Fibroblast of skin of right biceps (primary cell): ENCODE measurements at regions not wholly inside any gene's neighbourhood (a gene's known extent, or its start where the extent isn't known, plus 50 kb on each side); places are given as distances from the start of the nearest gene placed in this dataset.
"Not testable (repeated sequence)": the region's sequence is repeated elsewhere in the genome, so short reads cannot be mapped to it uniquely, and the experiment has no call there.

Experiments
- DNase-seq: peaks from one replicate; pipeline ENCODE4 v3.0.0-alpha.2; 2013

DNA sequence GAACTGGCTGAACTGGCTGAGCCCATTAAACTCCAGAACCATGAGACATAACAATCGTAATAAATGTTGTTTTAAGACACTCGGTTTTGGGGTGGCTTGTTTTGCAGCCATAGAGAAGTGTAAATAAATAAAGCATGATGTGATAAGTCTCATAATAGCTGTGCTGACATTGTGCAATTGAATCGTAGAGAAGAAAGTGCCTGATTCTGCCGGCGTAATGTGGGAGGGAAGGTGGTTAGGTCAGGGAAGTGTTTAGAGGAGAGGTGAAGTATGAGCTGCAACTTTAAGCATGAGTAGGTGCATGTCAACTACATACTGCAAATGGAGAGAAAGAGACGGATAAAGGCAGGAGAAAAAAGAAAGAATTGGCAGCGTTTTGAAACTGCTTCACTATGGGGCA is 217.1 kb downstream of the BLID start:
- no peak for DNase-seq

DNA sequence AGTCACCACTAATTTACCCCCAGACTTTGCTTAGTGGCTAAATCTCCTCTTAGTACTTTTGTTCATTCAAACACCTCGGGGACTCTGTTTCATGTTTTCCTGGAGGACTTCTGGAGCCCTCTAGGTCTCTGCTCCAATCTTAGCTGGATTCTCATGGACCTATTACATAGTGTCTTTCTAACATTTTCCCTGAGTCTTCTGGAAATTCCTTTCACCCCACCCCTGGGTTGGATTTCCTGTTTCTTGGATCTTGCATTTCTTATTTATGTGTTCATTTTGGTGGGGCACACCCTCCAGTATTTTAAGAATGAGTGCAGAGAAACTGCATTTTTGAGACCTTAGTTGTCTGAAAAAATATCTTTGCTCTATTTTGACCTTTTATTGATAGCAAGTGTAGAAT is 220.1 kb downstream of the BLID start:
- DNase-seq: peak; percentile 90

DNA sequence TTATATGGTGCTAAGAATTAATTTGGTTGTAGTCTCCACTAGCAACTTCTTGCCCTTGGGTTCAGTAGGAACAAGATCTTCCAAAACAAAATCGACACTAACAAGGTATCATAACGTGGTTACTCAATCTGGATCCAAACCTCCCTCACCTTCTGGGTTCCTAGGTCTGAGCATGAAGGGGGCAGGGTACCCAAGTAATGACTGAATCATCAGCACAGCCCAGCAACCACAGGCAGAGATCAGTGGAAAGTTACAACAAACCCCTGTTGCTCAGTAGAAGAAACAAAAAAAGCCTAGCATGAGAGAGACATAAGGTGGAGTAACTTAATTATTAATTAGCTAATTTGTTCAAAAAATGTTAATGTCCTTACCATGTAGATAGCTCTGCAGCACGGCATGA is 221.4 kb downstream of the BLID start:
- DNase-seq: peak; percentile 76

DNA sequence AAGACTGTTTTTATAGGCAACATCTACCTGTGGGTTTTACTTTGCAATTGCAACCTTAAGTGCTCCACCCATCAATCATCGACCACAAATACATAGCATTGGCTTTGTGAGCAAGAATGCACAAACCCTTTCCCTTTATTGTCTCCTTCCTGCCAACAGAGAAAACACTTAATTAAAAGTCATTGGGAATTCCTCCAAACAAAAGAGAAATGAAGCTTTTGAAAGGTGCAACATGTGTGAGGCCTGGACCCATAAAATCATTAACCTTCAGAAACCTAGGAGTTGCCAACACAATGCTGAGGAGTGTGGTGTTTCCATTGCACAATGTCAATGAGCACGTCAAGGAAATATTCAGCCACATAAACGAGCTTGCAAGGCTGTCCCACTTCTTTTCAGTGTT is 223.2 kb downstream of the BLID start:
- DNase-seq: peak; percentile 73

DNA sequence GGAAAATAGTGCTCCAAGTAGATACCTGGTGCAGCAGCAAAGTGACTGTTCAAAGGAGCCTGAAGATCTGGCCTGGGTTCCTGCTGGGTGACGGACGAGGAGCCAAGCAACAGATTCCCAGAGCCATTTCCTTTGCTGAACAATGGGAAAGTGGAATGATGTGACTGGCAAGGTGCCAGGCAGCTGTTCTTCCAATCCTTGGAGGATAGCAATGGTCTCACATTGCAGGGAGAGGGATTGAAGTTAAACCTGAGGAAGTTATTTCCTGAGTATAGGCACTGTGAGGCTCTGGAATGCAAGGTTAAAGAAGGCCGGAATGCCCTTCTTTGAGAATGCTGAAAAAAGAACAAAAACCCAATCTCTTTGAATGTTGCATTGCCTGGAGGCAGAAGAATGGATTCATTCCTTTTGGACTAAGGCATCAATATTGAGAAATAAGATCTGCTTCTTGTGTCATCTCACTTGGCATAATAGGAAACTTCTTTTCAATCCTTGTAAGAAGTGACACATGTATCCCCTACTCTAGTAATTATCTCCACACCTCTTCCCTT is 223.8 kb downstream of the BLID start:
- DNase-seq: peak; percentile 85

DNA sequence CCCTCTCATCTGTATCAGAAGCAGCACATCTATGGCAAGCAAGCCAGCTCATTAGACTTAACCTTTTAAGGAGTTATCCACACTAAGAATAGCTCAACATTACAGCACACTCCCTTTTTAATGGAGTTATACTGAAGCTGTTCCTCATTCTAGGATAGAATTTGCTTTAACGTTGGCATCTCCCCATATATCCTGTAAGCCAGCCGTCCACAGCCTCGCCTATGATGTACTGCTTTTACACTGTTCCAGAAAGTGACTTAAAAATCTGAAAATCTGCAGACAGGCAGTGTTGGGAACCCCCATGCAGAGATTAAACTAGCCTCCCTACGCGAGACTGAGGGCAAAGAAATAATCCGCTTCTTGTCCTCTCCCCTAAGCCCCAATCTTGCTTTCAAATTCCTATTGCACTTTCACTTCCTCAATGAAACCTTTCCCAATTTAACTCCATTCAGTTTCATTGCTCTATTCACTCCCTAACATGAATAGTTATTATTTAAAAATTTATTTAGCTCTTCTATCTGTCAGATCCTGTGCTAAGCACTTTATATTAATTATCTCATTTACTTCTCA is 225.0 kb downstream of the BLID start:
- DNase-seq: no peak

DNA sequence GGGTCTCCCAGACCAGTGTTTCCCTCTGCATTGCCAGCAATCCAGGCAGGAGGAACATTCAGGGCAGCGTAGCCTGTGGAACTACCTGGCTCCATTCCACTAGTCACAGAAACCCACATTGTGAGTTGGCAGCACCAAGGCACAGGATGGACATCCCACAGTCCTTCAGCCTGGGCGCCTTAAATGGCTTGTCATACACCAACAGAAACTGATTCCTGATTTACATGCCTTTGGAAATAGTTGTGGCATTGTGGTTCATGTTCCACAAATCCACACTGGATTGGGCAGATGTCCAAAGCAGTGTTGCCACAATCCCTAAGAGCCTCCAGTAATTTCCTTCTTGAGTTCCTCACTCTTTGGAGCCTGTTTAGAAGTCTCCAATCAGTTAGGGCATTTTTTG is 225.6 kb downstream of the BLID start:
- peak; percentile 98 for DNase-seq

DNA sequence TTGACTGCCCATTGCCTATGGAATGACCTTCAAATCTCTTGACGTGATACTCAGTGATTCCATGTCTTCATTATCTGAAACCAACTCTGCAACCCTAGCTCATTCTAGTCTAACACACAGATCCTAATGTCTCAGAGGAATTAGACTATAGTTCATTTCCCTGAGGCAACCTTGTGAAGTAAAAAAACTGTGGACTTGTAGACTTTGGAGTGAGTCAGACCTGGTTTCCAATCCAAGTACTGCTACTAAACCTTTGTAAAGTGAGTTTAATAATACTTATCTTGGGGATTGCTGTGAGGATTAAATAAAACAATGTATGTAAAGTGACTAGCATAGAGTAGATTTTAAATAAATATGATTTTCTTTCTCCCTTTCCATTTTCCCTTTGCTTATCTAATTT is 226.1 kb downstream of the BLID start:
- DNase-seq: peak; percentile 81

DNA sequence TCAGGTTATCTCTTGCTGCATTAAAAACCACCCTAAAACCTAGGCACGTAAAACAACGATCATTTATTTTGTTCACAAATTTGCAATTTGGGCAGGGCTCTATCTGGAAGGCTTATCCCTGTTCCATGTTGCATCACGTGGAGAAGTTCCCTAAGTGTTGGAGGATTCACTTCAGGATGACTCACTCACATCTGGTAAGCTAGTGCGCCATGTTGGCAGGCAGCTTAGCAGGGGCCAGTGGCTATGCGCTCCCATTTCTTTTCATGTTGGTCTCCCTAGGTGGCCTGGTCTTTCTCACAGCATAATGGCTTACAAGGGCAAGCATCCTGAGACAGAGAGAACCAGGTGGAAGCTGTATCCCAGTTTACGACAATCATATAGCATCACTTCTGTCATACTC is 226.8 kb downstream of the BLID start:
- peak; percentile 37 for DNase-seq

DNA sequence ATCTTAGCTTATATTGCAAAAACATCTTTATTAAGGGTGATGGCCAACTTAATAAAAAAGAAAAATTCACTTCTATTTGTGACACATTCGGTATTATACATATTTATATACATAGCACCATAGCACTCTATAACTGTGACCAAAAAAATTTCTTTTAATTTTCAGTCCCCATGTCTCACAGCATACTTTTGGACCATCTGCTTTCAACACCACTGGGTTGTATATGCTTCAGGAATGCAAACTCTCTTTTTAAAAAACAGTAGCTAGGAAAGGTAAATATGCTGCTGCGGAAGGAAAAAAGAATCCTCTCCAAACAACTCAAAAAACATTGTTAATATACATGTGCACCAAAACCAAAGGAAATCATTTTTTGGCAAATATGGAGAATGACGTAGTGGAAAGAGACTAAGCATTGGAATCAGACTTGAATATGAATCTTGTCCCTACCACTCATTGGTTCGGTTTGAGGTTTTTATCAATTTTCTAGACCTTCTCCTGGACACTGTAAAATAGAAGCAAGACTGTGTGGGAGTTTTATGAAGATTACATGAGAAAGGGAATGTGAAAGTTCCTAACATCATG is 227.9 kb downstream of the BLID start:
- DNase-seq: peak; percentile 42

DNA sequence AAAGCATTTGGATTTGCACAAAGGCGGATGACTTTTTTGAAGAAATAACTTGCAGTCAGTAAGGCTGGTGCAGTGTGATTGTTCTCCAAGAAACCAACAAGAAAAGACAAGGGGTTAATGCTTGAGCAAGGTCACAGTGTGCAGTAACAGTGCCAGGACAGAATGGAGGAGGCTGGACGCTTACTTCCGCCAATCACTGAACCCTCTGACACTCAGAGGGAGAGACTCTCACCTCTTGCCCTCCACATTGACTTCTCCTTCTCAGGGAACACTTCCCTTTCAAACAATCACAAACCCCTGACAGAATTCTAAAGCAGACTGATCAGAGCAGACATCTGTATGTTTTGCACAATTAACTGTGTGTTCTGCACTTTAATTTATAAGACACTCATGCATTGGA is 228.4 kb downstream of the BLID start:
- DNase-seq: no peak

DNA sequence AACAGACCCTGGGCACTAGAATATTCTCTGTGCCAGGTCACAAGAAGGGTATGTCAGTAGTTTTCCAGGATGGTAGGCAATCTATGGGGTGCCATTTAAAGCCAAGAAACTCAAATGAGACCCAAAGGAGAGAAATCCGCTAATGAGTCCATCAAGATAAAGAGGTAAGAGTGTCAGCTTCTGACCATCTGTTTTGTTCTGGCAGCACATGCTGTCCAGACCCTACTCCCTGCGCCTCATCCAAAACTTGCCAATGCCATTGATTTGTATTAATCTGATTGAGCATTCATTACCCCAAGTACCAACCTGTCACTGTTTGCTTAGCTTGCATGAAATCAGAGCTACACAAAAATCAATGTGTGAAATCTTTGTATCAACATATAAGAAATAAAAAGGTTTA is 229.0 kb downstream of the BLID start:
- no peak for DNase-seq

DNA sequence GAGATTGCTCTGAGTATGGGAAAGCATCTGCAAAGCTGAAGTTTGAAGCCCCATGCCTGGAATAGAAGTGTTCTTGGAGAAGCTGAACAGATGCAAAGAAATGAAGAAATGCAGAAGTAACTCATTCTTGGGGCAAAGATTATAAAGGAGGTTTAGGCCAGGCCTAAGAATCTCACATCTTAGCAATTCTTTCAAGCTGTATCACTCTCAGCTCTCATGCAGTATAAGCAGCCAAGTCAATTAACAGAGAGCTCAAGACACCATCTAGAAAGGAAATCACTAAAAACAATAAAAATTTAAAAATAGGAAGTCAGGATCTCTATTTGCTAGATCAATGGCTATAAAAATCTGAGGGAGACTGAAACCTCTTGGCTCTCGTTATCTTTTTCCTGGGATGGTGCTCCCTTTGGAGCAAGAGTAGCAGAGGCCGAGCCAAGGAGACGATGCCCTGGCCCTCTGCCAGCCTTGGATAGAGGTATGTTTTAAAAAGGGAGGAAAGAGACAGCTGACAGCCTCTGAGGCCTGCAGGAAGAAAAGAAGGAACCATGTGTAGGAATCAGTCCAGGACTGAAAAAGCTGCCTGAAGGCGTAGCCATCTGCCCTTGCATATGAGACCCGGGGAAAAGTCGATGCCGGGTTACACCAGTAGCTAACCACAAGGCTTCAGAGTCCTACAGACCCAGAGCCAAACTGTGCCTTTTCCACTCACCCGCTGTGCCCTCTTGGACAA is 229.8 kb downstream of the BLID start:
- DNase-seq: peak; percentile 44

DNA sequence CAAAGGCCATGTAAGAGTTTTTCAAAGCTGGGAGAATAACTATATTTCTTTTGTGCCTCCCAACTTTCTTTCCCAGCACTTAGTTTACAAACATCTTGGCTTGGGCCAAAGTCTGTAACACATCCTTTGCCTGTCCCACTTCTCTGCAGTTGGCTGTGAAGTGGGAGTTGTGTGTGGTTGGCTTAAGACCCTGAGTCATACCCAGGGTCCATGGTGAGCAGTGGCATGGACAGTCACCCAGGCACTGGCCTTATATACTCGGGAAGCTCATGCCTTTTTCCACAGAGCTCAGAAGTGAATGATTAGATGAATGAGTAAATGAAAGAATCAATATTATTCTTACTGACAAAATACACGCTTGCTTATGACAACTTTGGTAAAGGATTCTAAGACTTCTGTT is 231.4 kb downstream of the BLID start:
- no peak for DNase-seq

DNA sequence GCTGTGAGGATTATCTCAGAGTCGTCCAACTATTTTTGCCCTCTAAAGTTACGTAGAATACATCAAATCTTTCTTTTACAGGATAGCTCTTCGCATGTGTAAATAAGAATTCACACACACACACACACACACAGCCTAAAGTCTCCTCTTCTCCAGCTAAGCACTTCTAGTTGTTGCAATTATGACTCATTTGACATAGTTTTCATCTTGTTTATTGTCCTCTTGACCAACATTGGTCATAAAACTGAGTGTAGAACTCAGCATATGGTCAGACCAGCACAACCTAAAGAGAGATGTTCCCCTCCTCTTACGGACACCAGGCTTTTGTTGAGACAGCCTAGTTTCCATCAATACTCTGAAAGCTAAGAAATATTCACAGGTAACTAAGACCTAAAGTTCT is 234.2 kb downstream of the BLID start:
- peak; percentile 69 for DNase-seq

DNA sequence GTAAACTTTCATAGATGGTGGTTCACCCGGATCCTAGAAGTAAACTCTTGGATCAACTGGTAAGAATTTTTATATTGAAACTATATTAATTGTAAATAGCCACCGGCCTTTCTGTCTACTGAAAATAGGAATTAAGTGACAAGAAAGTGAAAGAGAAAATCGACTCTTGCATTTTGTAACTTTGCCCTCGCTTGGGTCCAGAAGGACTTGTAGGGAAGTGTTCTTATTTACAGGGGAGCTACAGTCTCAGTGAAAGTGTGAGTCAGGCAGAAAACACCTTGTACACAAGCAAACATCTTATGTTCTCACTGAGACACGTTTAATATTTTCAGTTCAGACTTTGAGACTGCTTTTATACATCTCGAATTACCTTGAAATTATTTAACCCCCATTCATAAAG is 238.9 kb downstream of the BLID start:
- no peak for DNase-seq

DNA sequence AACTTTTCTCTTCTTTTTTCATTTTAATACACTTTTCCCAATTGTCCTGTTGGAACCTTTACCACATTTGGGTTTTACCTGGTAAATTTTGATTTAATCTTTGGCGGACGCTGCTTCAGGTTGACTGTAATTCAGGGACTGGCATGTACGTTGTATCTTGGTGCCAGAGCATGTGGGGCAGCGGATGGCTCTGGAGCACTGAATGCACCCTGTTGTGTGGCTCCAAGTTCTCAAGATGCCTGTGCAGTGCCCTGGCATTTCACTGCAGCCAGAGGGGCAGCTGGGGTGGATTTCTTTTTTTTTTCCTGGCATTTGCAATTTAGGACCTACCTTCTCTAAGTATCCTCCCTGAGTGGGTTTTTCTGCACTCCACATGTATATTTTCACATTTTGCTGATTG is 242.2 kb downstream of the BLID start:
- DNase-seq: no peak

DNA sequence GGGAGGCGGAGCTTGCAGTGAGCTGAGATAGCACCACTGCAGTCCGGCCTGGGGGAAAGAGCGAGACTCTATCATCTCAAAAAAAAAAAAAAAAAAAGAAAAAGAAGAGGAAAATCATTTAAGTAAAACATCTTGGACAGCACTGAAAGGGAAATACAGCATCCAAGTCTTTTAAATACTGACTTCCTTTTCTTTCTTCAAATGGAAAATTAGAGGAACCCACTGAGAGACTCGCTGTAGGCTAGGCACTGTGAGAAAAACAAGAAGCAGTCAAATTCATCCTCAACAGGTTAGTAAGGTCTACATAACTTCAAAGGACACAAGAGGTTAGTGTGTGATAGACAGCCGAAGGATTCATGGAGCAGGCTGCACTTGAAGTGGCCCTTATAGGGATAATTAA is 243.7 kb downstream of the BLID start:
- DNase-seq: no peak

DNA sequence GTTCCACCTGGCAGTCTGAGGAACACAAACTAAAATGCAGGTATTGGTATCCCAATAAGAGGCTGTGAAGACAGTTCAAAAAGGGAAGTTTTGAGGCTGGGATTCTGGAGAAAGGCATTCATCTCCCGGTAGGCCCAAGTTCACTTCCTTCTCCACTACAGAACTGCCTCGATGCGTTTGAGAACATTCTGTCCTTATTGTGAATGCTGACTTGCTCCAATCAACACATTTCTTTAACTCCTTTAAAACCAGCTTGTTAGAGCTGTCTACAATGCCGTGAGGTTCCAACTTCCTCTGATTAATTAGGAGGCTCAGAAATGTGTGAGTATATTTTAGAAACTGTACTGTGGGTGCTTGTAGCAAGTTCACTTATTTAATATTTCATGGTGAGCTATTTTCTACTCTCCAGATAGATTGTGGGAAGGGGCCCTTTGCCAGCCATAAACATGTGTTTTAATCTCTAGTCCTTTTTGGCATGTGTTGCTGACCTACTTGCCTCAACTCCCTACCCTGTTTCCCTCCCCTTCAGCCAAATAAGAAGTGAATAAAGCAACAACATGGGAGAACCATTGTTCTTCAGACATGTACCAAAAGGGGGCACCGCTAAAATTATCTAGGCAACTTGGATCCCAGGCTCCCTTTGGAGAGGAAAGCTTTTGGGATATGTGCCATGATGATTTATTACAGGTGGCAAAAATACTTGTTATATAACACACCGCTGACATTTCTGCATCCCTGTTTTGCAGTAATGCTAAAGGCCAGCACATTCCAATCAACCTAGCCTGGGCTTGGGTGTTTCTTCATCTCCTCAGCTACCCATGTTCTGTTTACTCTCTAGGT is 245.6 kb downstream of the BLID start:
- DNase-seq: peak; percentile 36

DNA sequence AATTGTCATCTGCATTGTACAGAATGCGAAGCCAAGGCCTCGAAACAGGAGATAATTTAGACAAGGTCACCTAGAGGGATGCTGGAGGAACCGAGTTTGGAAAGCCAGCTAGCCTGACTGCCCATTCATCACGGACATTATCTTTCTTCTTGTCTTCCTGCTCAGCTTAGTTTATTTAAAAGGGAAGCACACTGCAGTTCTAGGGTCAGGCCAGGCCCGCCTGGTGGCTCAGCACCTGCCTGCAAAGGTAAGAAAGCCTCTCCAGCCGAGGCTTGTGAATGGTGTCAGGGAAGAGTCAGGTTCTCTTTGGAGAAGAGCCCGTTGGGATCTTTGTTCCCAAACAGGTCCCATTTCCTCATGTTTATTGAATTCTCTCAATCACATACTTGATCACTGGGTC is 246.5 kb downstream of the BLID start:
- no peak for DNase-seq

DNA sequence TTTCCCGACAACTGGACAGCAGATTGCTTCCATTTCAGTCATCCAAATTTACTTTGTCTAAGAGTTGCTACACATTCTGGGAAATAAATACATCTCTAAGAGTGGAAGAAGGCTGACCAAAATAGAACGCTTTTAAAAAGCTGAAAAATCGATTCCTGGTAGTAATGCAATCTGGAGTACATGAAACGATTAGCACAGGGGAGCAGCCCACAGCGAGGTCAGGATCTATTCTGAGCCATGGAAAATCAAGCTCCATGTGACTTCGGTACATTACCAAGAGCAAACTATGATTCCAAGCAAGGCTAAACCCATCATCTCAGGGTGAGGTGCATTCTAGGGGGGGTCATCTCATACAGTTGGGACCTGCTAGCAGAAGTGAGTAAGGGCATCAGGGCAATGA is 249.3 kb downstream of the BLID start:
- DNase-seq: no peak

DNA sequence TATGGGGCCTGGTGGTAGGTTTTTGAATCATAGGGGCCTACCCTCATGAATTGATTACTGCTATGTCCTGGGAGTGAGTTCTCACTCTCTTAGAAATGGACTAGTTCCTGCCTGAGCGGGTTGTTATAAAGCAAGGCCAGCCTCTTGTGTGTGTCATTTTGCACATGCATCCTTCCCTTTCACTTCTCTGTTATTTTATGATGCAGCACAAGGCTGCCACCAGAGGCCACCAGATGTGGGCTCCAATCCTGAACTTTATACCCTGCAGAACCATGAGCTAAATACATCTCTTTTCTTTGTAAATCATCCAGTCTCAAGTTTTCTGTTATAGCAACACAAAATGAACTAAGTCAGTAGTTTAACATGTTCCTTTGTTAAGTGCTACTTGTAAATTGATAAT is 251.4 kb downstream of the BLID start:
- no peak for DNase-seq

DNA sequence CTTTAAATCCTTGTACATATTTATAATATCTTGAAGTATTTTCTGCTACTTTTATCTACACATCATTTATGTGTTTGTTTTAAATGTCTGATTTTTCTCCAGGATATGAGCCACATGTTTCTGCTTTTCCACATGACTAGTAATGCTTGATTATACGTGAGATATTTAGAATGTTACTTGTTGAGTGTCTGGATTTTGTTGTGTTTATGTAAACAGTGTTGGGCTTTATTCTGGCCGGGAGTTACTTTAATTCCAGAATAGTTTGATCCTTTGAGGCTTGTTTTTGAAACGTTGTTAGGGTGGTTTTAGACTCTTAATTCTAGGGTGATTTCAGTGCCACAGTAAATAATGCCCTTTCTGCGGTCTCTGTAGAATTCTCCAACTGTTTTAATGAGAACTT is 252.9 kb downstream of the BLID start:
- DNase-seq: no peak

DNA sequence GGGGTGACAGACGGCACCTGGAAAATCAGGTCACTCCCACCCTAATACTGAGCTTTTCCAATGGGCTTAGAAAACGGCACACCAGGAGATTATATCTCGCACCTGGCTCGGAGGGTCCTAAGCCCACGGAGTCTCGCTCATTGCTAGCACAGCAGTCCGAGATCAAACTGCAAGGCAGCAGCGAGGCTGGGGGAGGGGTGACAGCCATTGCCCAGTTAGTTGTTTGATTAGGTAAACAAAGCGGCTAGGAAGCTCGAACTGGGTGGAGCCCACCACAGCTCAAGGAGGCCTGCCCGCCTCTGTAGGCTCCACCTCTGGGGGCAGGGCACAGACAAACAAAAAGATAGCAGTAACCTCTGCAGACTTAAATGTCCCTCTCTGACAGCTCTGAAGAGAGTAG is 260.9 kb downstream of the BLID start:
- not testable (repeated sequence) for DNase-seq
